ENCODE measurements at regions not wholly inside any gene's neighbourhood (a gene's known extent, or its start where the extent isn't known, plus 50 kb on each side); places are given as distances from the start of the nearest gene placed in this dataset.

DNA sequence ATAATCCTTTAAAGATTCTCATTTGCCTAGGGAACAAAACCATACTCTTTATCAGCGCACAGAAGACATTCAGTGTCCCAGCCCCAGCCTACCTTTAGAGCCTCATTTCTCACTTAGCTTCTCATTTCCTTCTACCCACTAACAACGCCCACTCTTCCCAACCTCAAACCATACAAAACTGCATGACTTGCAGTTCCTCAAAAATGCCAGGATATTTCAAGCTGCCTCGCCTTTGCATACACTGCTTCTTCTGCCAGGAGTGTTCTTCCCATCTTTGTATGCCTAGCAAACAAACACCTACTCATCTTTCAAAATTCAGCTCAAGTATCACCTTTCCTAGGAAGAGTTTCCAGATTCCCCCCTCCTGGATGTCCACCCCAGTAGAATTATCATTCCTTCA is 129.9 kb upstream of the ADGRL3 start:
- no peak for TF ChIP-seq CTCF (conservative IDR thresholded peaks at IDR 0.05; ENCODE audit: low read depth in 2 of 2)
- TF ChIP-seq JUNB (IDR thresholded peaks at IDR 0.05; ENCODE audit: unreplicated experiment) = no peak
- TF ChIP-seq EZH2 (IDR thresholded peaks at IDR 0.05; ENCODE audit: low read depth, unreplicated experiment) = no peak
- no peak for TF ChIP-seq ZNF331 (CRISPR knock-in tag; IDR thresholded peaks at IDR 0.05; ENCODE audit: low read depth)
- no peak for TF ChIP-seq CREB1 (CRISPR knock-in tag; IDR thresholded peaks at IDR 0.05; ENCODE audit: low read depth)
- no peak for TF ChIP-seq POLR2AphosphoS5 (IDR thresholded peaks at IDR 0.05; ENCODE audit: low read depth)
- TF ChIP-seq EZH2phosphoT487 (IDR thresholded peaks at IDR 0.05; ENCODE audit: unreplicated experiment) = no peak
- TF ChIP-seq REST (IDR thresholded peaks at IDR 0.05; ENCODE audit: unreplicated experiment) = no peak
- TF ChIP-seq ZNF114 (CRISPR knock-in tag; IDR thresholded peaks at IDR 0.05) = no peak
